GM18858 (cell line): ENCODE measurements at regions not wholly inside any gene's neighbourhood (a gene's known extent, or its start where the extent isn't known, plus 50 kb on each side); places are given as distances from the start of the nearest gene placed in this dataset.
"Not testable (repeated sequence)": the region's sequence is repeated elsewhere in the genome, so short reads cannot be mapped to it uniquely, and the experiment has no call there.

ENCODE experiments used
- ATAC-seq: cut with Tn5 transposase; IDR thresholded peaks from one replicate; pipeline ENCODE4 v1.9.1; 2021; ENCODE audit not compliant: unreplicated experiment

DNA sequence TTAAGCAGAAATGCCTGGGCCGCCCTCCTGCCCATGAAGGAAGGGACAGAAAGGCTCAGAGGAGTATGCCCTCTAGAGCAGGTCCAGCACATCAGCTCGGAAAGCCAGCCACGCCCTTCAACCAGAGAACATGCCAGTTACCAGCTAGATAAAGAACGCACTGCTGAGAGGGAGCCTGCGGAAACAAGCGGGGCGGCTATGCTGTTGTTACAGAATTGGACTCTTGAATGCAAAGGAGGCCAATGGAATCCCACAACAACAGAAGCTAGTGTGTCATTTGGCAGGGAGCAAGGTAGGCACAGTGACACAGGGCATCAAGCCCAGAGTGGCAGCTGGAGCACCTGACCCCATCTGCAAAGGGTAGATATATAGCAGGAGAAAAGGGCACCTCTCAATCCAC is 242.9 kb upstream of the ID2 start:
- no peak for ATAC-seq

DNA sequence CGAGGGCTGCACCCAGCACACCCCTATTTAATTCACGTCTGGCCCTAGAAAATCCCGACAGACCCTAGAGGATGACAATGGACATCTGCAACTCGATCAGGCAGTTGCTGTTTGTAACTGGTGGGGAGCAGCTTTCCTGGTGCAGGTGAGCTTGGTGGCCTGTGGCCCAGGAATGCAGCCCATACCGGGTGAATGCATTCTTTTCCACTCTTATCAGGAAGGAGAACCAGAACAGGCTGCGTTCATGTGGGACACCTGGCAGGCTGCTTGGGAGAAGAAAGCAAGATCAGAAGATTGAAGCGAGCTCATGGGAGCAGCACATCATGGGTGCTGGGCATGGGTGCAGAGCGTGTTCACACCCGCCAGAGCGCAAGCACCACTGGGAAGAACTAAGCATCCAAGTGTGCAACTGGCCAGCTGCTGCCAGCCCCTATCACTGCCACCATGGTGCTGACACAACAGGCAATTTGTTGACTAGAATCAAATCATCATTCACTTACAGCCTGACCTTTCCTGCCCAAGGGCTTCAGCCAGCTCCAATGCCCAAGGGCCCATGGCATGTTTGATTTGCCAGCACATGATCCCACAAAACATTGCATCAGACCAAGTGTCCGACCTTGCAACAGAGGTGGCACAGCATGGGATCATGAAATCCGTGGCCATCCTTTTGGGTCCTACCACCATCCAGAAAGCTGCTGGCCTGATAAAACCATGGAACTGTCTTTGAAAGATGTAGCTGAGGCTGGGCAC is 241.7 kb upstream of the ID2 start:
- no peak for ATAC-seq

DNA sequence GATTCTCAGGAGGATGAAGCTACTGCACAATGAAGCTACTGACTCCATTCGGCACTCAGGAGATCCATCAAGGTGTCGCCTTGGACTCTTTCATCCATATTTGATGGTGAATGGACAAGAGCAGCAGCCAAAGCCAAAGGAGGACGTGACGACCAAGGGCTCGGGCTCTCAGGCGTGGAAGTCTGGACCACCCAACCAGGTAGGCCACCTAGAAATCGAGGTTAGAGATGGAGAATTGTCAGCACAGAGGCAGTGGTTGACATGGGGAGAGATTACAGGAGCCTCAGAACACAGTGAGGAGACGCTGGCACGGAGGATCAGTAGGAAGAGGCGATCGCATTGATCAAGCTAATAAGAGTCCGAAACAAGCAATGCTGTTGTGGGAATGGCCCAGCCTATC is 240.5 kb upstream of the ID2 start:
- ATAC-seq = no peak

DNA sequence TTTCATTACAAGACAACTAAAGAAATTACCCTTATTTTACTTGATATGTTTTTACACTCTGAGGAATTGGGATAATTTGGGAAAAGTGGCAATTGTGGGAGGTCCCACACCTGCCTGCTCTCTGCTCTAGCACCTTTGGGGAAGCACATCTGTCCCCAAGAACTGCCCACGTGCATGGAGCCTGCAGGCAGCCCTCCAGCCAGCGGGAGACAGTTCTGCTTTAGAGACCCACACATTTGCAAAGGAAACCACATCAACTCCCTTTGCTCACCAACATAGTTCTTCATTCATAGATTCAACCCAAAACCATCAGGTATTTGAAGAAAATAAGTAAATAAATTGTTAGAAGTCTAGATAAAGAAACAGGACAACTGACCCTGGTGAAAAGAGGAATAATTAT is 239.9 kb upstream of the ID2 start:
- no peak for ATAC-seq

DNA sequence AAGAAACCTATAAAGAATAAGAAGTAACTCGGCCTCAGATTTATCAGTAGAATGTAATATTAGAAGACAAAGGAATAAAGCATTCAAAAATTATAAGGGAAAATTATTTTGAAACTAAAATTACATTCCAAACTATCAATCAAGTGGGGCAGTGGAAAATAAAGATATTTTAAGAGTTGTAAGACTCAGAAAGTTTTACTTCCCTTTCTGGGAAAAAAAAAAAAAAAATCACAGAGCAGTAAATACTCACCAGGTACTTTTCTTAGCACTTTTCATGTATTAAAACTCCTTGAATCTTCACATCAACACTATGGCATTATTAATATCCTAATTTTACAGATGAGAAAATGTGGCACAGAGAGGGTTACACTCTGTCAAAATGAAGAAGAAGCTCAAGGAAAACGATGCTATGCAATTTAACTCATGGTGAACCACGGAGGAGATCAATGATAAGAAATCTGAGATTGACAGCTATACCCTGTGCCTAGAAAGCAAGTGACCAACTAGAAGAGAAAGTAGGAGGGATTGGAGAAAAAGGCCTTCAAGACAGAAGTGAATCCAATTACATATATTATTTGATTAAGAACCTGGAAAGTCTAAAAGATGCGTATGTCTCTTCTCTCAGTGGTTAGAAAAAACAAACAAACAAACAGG is 238.9 kb upstream of the ID2 start:
- peak; percentile 44 for ATAC-seq

DNA sequence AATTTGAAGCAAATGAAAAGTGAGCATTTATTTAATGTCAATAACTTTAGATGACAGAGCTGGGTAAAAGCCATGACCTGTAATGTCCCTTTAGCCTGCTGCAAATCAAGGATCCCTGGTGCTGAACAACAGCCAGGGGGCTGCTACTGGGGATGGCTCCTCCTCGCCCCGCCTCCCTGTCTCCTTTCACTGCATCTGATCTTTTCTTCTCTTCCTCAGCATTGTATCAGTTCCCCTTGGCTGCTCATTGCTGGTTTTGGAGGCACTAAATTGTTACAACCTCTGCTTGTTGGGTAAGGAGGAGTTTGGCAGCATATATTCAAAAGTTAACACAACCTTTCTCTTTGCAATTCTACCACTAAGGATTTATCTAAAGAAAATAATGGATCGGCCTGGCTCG is 236.3 kb upstream of the ID2 start:
- ATAC-seq = no peak

DNA sequence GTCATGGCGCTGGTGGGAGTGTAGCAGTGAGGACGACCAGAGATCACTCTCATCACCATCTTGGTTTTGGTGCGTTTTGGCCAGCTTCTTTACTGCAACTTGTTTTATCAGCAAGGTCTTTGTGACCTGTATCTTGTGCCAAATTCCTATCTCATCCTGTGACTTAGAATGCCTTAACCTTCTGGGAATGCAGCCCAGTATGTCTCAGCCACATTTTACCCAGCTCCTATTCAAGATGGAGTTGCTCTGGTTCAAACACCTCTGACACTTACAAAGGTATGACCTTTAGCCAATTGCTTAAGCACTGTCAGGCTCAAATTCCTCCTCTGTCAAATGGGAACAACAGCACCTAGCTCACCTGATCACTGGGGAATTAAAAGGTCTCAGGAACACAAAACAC is 235.1 kb upstream of the ID2 start:
- ATAC-seq = not testable (repeated sequence)

DNA sequence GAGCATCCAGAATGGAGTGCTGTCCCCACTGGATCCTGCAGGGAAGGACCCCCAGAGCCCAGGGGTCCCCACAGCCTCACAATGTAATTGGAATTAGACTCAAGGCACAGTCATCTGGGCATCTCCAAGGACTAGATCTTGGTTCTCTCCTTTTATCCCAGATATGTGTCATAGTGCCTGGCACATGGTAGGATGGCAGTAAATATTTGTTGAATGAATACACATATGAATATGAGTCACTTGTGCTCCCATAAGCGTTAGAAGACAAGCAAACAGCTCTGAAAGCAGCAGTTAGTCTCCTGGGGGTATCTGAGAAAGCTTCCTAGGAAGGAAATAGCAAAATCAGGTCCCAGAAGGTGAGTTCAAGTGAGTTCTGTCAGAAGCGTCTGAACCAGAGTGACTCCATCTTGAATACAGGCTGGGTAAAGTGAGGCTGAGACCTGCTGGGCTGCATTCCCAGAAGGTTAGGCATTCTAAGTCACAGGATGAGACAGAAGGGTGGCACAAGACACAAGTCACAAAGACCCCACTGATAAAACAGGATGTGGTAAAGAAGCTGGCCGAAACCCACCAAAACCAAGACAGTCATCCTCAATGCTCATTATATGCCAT is 234.1 kb upstream of the ID2 start:
- no peak for ATAC-seq

DNA sequence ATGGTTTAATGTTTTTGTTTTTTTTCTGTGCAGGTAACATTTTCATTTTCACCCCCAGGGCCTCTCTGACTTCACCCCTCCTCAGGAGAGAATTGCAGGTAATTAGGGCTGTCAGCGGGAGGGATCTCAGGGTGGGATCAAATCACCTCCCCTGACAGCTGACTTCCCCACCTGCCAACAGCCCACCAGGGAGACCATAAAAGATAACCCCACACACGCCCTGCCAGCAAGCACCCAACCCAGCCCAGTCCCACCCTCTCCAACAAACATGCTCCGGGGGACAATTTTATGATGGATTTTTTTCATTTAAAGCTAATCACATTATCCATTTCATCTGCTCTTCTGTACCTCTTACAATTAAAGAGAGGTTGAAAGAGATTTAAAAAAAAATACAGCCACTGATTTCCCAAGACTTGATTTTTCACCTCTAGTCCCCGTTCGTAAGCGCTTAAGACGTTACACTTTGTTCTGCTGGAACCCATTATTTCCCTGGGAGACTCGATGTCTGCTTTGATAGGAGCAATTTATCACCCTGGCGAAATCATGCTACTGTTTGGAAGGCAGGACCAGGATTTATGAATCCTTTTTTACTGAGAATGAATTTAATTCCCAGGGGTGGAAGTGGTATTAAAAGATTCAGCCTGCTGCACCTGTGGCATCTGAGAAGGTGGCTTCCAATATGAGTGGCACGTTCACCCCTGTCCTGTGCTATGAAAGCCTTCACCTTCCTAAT is 232.9 kb upstream of the ID2 start:
- no peak for ATAC-seq

DNA sequence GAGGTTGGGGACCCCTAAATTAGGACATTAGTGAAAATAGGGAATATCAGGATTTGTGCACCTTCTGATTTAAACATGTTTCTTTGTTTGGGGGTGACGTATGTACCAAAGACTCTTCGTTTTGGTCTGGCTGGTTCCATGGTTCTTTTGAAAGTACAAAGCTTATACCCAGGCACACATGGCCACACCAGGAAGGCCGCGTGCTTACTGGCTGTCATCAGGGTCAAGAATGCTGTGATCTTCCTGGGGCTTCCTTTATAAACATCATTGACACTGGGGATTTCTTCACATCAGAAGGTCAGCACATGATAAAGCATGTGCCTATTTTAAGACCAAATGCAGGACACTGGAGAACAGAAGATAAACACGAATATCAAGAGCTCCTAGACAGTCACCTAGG is 230.6 kb upstream of the ID2 start:
- no peak for ATAC-seq

DNA sequence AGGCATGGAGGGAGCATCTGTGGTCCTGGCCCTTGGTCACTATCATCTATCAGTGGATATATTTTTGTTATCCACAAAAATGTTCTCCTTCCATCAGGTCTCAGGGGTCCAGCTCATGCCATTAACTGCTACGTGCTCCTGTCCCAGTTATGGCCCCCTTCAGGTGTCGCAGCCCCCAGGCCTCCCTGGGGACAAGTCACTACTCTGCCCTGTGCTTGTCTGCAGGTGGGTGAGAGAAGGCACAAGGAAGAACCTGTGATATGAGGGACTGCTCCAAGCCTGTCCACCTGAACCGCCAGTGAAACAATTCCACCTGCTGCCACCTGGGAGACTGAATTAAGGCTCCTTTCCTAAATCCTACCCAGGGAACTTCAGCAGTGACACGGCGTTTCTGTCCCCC is 229.6 kb upstream of the ID2 start:
- ATAC-seq = no peak

DNA sequence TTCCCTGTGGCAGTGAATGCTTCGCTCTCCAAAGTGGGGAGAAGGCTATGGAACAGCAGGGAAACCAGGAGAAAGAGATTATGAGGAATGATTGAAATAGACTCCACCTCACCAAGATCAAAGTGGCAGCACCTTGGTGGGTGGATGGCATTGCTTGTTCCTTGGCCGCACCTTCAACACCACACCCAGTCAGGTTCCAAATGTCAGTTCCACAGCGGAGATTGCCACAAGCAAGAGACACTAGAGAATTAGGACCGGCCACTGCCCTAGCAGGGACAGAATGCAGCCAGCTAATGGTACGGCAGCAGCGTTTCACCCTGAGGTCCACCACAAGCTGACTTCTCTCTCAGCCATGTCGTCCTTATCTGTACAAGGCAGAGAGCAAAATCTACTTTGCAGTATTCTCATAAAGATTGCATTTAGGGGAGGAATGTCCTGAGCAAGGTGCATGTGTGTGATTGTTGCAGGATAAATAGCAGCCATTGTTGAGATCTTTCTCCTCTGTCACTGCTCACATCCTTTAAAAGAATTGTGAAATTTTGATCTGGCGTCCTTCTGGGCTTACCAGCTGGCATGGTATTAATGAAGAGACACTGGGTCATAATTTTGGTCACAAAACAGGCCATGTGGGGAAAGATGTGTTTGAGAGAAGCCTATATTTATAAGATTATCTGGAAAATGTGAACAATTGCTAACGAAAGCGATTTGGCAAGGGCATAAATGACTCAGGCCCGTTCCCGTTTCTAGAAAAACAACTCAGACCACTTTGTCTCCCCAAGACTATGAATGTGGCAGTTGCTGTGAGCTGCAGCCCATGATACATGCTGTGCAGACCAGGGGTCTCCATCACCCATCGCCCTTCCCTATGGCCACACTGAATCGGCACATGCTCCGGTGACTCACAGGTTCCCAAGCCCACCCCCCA is 228.6 kb upstream of the ID2 start:
- ATAC-seq = no peak

DNA sequence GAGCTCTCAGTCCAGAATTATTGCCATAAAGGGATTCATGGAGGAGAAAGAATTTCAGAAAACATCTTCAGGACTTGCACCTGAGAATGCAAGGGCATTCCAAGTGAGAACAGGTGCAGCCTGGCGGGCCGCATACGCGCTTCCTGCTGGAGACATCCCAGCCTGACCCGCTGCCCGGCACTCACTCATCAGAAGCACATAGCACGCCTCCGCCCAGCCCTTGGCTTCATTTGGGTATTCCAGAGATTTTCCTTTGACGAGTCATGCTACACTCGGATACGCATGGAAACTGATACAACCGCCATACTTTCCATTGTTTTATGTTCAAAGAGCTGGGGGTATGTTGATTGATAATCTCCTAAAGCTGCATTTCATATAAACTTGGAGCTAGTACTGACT is 228.0 kb upstream of the ID2 start:
- no peak for ATAC-seq

DNA sequence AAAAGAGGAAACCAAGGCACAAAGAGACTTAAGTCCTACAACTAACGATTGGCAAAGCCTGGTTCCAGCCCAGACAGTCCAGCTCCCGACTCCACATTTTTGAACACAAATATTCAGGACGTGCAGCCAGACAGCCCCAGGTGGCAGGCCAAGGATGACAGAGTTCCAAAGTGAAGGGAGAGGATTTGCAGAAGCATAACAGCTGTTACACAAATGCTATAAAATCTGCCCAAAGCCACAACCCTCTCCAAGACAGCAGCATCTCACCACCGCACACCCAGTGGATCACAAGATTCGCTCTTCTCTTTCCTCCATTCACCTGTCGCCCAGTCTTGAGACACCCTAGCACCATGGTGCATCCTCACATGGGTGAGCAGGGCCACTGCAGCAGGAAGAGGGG is 227.1 kb upstream of the ID2 start:
- no peak for ATAC-seq

DNA sequence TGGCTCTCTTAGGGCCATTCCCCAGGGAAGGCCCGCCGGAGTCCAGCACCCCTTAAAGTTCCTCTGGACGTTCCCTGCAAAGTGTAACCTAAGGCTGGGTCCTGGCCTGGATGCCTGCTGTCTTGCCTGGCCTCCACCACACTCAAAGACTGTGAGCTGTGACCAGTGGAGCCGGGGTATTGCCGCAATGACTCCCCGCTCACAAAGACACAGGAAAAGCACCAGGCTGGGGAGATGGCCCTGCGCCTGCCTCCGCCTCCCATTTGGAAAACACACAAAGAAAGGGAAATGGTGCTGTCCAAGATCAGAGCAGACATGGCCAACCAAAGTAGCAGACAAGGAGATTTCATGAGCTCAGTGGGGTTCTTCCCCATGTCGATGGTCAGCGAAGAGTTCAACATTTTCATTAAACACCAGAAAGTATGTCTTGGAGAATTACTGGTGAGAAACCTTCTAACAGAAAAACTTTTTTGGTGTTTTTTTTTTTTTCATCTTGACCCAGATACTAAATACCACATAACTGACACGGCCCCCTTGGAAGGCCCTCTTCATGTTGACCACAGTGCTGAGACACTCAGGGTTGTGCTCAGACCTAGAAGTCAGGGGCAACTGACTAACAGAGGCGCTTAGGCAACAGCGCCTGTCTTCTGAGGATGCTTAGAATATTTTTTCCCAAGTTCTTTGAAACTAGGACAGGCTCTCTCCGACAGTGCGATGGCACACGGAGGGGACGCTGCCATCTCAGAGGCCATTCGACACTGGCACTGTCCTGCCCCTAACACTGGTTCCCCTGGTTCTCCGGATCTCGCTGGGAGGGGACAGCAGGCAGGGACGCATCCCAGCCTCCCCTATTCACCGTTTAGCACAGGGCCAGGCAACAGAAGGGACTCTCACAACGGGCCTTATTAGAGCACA is 226.4 kb upstream of the ID2 start:
- ATAC-seq = no peak

DNA sequence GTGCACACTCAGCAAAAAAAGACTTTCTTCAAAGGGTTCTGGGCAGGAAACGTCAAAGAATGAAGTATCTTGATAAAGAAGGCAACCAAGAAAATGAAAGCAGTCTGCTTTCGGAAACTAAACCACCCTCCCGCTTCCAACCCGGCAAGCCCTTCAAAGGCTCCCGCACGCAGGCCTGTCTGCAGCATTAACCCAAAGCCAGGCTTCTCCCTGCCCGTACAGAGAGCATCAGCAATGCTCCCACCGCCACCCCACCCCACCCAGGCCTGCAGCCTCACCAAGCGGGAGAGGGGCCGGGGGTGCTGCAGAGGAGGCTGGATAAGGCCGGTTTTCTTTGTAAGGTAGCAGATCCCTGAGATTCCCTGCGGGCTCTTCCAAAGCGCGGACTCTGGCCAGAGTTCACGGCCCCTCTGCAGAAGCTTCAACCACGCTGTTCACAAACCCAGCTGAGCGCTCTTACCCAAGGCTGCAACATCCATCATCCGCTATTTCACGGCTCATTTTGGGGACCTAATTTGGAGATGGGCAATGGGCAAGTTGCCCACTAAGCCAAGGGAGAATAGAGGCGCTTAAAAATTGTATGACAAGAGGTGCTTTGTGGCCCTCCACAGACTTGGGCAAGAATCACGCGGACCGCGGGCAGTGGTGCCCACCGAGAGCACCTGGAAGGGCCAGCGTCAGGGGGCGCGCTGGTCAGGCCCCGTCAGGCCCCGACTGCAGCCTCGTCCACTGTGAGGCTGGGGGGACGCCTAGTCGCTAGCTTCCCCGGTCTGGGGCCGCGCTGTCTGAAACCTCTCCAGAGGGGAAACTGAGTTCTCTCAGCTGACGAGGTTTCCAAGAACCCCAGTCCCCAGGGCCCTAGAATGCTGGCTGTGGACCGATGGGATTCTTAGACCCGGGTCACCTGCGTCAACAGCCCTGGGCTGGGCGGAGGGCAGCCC is 225.4 kb upstream of the ID2 start:
- no peak for ATAC-seq

DNA sequence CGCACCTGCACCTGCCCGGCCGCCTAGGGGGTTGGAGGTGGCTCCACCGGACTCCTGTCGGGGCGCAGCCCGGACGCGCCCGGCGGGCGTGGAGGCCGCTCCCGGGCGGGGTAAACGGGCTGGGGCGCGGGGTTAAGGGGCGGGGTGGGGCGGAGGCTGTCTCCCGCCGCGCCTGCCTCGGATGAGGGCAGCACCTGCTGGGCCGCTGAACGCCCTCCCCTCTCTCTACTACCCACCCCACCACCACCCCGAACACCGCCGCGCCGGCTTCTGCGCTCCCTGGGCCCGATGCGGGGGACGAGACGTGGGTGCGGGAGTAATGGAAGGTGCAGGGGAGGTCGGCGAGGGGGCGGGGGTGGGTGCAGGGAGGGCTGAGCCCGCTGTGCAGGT is 224.8 kb upstream of the ID2 start:
- ATAC-seq = no peak

DNA sequence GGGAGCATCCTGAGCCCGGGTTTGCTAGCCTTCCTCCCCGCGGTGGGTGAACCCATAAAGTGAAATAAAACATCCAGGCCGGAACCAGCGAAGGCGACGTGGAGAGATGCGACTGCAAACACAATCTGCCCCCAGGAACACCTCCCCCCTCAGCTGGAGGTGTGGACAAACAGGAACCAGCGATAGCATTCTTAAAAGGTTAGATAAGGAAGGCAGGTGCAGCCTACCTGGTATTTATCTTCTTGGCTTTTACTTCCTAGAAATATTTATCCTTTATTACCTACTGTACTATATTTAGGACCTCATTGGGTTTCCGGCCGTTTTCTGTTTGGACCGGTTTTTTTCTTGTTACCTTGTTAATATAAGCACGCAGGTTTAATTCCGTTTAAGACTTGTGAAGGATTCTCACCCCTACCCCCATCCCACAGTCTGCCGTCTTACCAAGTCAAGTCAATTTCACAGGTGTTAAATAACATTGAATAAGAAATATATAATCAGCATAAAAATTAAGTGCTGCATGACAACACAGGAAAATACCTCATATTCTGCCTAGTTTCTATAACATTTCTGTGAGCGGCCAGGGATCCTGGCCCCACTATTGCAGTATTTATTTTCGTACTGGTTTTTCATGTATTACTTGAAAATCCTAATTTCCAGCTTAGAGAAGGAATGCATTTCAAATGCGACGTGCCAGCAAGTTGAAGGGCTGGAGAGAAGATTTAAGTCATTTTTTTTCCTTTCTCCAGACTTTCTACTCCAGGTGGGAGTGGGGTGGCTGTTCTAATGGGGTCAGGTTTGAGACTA is 224.0 kb upstream of the ID2 start:
- ATAC-seq = no peak
